ENCODE measurements at regions not wholly inside any gene's neighbourhood (a gene's known extent, or its start where the extent isn't known, plus 50 kb on each side); places are given as distances from the start of the nearest gene placed in this dataset.

DNA sequence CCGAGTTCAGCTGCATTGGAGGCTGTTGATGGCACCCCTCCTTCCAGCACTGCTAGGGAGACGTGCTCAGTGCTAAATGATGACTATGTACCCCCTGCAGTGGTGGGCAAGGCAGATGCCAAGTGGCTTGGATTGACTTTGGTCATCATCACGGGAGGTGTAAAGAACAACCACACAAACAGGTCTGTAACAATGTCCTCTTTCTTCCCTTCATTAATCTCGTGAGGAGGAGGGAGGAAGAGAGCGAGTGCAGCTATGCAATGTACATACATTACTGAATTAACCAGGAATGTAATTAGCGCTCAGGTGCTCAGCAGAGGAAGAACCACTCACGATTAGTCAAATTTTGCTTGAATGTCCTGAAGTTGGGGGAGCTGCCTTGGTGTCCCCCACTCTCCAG, 173.9 kb upstream of the SKOR2 start:
- no peak for DNase-seq (ENCODE audit: low read depth, low spot score)
- H2AFZ ChIP-seq (ENCODE audit: low read depth, low read length): no peak overlapping the region
- POLR2A ChIA-PET: no interaction called here
- no peaks in the 10 kb centered on the region for H3K9me1 ChIP-seq (replicated peaks; ENCODE audit: control insufficient read depth, extremely low read depth, insufficient read depth, low read length)
- BruUV-seq (replicated peaks): no TSS peak
- H3K4me3 ChIP-seq (replicated peaks in 1 of 3; ENCODE audit: insufficient read depth in 1 of 3, low read depth in 1 of 3, low read length in 3 of 3): no peak overlapping the region
- intact Hi-C loops (cut with micrococcal nuclease): no loop called here
- TF ChIP-seq, protein P1, sequence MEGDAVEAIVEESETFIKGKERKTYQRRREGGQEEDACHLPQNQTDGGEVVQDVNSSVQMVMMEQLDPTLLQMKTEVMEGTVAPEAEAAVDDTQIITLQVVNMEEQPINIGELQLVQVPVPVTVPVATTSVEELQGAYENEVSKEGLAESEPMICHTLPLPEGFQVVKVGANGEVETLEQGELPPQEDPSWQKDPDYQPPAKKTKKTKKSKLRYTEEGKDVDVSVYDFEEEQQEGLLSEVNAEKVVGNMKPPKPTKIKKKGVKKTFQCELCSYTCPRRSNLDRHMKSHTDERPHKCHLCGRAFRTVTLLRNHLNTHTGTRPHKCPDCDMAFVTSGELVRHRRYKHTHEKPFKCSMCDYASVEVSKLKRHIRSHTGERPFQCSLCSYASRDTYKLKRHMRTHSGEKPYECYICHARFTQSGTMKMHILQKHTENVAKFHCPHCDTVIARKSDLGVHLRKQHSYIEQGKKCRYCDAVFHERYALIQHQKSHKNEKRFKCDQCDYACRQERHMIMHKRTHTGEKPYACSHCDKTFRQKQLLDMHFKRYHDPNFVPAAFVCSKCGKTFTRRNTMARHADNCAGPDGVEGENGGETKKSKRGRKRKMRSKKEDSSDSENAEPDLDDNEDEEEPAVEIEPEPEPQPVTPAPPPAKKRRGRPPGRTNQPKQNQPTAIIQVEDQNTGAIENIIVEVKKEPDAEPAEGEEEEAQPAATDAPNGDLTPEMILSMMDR (IDR thresholded peaks at IDR 0.05; ENCODE audit: extremely low read depth in 1 of 2, insufficient read depth in 1 of 2, low read depth in 1 of 2, low read length in 2 of 2): no peak
- TF ChIP-seq GATA2 (IDR thresholded peaks at IDR 0.05; ENCODE audit: insufficient read depth, insufficient read length, low read depth, low read length): no peak
- TF ChIP-seq FOS (IDR thresholded peaks at IDR 0.05; ENCODE audit: borderline replicate concordance, insufficient read depth, low read length): no peak
- TF ChIP-seq POLR2A (IDR thresholded peaks at IDR 0.05; ENCODE audit: low read depth, low read length): no peak
- TF ChIP-seq JUN (IDR thresholded peaks at IDR 0.05; ENCODE audit: borderline replicate concordance, insufficient read depth, insufficient read length, low read depth): no peak
- TF ChIP-seq EZH2 (IDR thresholded peaks at IDR 0.05; ENCODE audit: borderline replicate concordance, low read depth, low read length, severe bottlenecking): no peak
- TF ChIP-seq POLR2AphosphoS5 (IDR thresholded peaks at IDR 0.05; ENCODE audit: insufficient read depth, low read depth, low read length): no peak
- TF ChIP-seq, protein P2, sequence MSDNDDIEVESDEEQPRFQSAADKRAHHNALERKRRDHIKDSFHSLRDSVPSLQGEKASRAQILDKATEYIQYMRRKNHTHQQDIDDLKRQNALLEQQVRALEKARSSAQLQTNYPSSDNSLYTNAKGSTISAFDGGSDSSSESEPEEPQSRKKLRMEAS (IDR thresholded peaks at IDR 0.05; ENCODE audit: insufficient read depth, insufficient read length): no peak
- no peak for TF ChIP-seq MYC (IDR thresholded peaks at IDR 0.05; ENCODE audit: low read depth, low read length)
- H4K20me1 ChIP-seq (replicated peaks; ENCODE audit: control insufficient read depth, extremely low read depth, insufficient read depth, low read length): no peaks in the 10 kb centered on the region
- CTCF ChIA-PET: no interaction called here
- no peaks in the 10 kb centered on the region for H3K27me3 ChIP-seq (ENCODE audit: control insufficient read depth in 2 of 2, insufficient read depth in 2 of 2, low read length in 2 of 2)
- dilution Hi-C loops (cut with MboI; ENCODE audit: extremely low pct_ligation_motif_present, low sequenced_read_pairs): no loop called here
- H3K4me2 ChIP-seq (ENCODE audit: insufficient read depth, low read length): no peak overlapping the region
- H3K4me1 ChIP-seq (ENCODE audit: control insufficient read depth, extremely low read depth, insufficient read depth, low read length): no peaks in the 10 kb centered on the region
- no peaks in the 10 kb centered on the region for H3K79me2 ChIP-seq (ENCODE audit: control insufficient read depth, insufficient read depth, low read length)
- no peak overlapping the region for H3K9ac ChIP-seq (replicated peaks; ENCODE audit: extremely low read depth, insufficient read depth, low read length)
- no peaks in the 10 kb centered on the region for H3K9me3 ChIP-seq (replicated peaks; ENCODE audit: control insufficient read depth, insufficient read depth, low read length)
- no peak for FAIRE-seq
- H3K27ac ChIP-seq (ENCODE audit: insufficient read depth, low read depth, low read length): no peak overlapping the region
- no peaks in the 10 kb centered on the region for H3K36me3 ChIP-seq (ENCODE audit: control insufficient read depth in 2 of 2, extremely low read depth in 1 of 2, insufficient read depth in 2 of 2, low read length in 2 of 2)
